ENCODE measurements at regions not wholly inside any gene's neighbourhood (a gene's known extent, or its start where the extent isn't known, plus 50 kb on each side); places are given as distances from the start of the nearest gene placed in this dataset.
A peak's percentile ranks its signal among the peaks of the same experiment; 100 is the strongest.

- ATAC-seq (ENCODE audit: low FRiP score in 2 of 2) = no peak
- H3K27ac ChIP-seq = no peak overlapping the region
- 62 to 91% methylated on average over 3 of the region's 3 CpGs for WGBS, 2 donors
- peaks cover 0 to 6% (median 5%) of the 10 kb centered on the region in 4 donors for H3K9me3 ChIP-seq
- no peak overlapping the region for H3K4me3 ChIP-seq
- H3K36me3 ChIP-seq = no peaks in the 10 kb centered on the region
- DNase-seq = no peak
- H3K27me3 ChIP-seq = no peaks in the 10 kb centered on the region
- TF ChIP-seq POLR2A (IDR thresholded peaks at IDR 0.05) = no peak
- no peak for TF ChIP-seq POLR2AphosphoS5 (IDR thresholded peaks at IDR 0.05)
- TF ChIP-seq EP300 (IDR thresholded peaks at IDR 0.05) = no peak
- TF ChIP-seq CTCF (IDR thresholded peaks at IDR 0.05) = no peak
- peaks cover 19 to 25% (median 21%) of the 10 kb centered on the region in 4 donors for H3K4me1 ChIP-seq
These were observed 493.6 kb upstream of the PROK2 start for GRCh38 chr3:72278349-72279067.

- Histone ChIP-seq H3K36me3 (no peaks in the 10 kb centered on the region), H3K4me1 (peaks cover 25 to 31% (median 28%) of the 10 kb centered on the region in 4 donors), H3K27ac (no peak overlapping the region), H3K27me3 (no peaks in the 10 kb centered on the region), H3K4me3 (no peak overlapping the region), H3K9me3 (peaks cover 0 to under 1% (median under 1%) of the 10 kb centered on the region in 4 donors)
- WGBS, 2 donors = 98 to 99% methylated on average over 4 of the region's 4 CpGs
- ATAC-seq (ENCODE audit: low FRiP score in 2 of 2) (no peak), DNase-seq (no peak)
- TF ChIP-seq POLR2A (IDR thresholded peaks at IDR 0.05) (no peak), CTCF (IDR thresholded peaks at IDR 0.05) (no peak), EP300 (IDR thresholded peaks at IDR 0.05) (no peak), POLR2AphosphoS5 (IDR thresholded peaks at IDR 0.05) (no peak)
These were observed 492.8 kb upstream of the PROK2 start for GRCh38 chr3:72277710-72278109.

GRCh38 chr3:72276806-72277205 lies 491.9 kb upstream of the PROK2 start:
- ATAC-seq (ENCODE audit: low FRiP score in 2 of 2) = no peak
- Histone ChIP-seq H3K4me1 (peaks cover 30 to 38% (median 36%) of the 10 kb centered on the region in 4 donors), H3K4me3 (no peak overlapping the region), H3K27me3 (no peaks in the 10 kb centered on the region), H3K27ac (no peak overlapping the region), H3K9me3 (no peaks in the 10 kb centered on the region), H3K36me3 (no peaks in the 10 kb centered on the region)
- TF ChIP-seq POLR2AphosphoS5 (IDR thresholded peaks at IDR 0.05) (no peak), POLR2A (IDR thresholded peaks at IDR 0.05) (no peak), EP300 (IDR thresholded peaks at IDR 0.05) (no peak), CTCF (IDR thresholded peaks at IDR 0.05) (no peak)
- WGBS, 2 donors = 79 to 95% methylated on average over 3 of the region's 3 CpGs
- DNase-seq = no peak

- WGBS, 2 donors = 55% methylated on average over 7 of the region's 7 CpGs
- Histone ChIP-seq H3K36me3 (no peaks in the 10 kb centered on the region), H3K4me3 (no peak overlapping the region), H3K27ac (peak overlapping the region; percentile 64 to 81 (median 73)), H3K27me3 (no peaks in the 10 kb centered on the region), H3K9me3 (no peaks in the 10 kb centered on the region), H3K4me1 (peaks cover 44 to 53% (median 51%) of the 10 kb centered on the region in 4 donors)
- no peak for TF ChIP-seq POLR2AphosphoS5 (IDR thresholded peaks at IDR 0.05)
- TF ChIP-seq CTCF (IDR thresholded peaks at IDR 0.05) = no peak
- TF ChIP-seq POLR2A (IDR thresholded peaks at IDR 0.05) = no peak
- no peak for TF ChIP-seq EP300 (IDR thresholded peaks at IDR 0.05)
- no peak for ATAC-seq (ENCODE audit: low FRiP score in 2 of 2)
- no peak for DNase-seq
These were observed 490.4 kb upstream of the PROK2 start for GRCh38 chr3:72275331-72275751.
